Ishikawa (cell line): ENCODE measurements at regions not wholly inside any gene's neighbourhood (a gene's known extent, or its start where the extent isn't known, plus 50 kb on each side); places are given as distances from the start of the nearest gene placed in this dataset.

ENCODE experiments used
- CEBPB ChIP-seq: IDR thresholded peaks from 2 replicates; pipeline ENCODE4 v1.6.1; 2012
- CREB1 ChIP-seq: IDR thresholded peaks from 2 replicates; pipeline ENCODE4 v1.6.1; 2012; ENCODE audit warnings: low read depth
- EGR1 ChIP-seq: IDR thresholded peaks from 2 replicates; pipeline ENCODE4 v1.6.1; 2012
- EP300 ChIP-seq: IDR thresholded peaks from 2 replicates; pipeline ENCODE4 v1.6.1; 2012; ENCODE audit warnings: borderline replicate concordance
- FOXM1 ChIP-seq: IDR thresholded peaks from 2 replicates; pipeline ENCODE4 v1.6.1; 2012; ENCODE audit warnings: low read depth, borderline replicate concordance
- NFIC ChIP-seq: IDR thresholded peaks from 2 replicates; pipeline ENCODE4 v1.6.1; 2012
- RAD21 ChIP-seq: IDR thresholded peaks from 2 replicates; pipeline ENCODE4 v1.6.1; 2012; ENCODE audit warnings: low read depth
- TAF1 ChIP-seq: IDR thresholded peaks from 2 replicates; pipeline ENCODE4 v1.6.1; 2012; ENCODE audit warnings: low read depth, mild to moderate bottlenecking
- TCF12 ChIP-seq: IDR thresholded peaks from 2 replicates; pipeline ENCODE4 v1.6.1; 2012; ENCODE audit warnings: low read depth
- TEAD4 ChIP-seq: IDR thresholded peaks from 2 replicates; pipeline ENCODE4 v1.6.1; 2012
- USF1 ChIP-seq: IDR thresholded peaks from 2 replicates; pipeline ENCODE4 v1.6.1; 2012
- YY1 ChIP-seq: IDR thresholded peaks from 2 replicates; pipeline ENCODE4 v1.6.1; 2012; ENCODE audit warnings: low read depth
- ZBTB7A ChIP-seq: IDR thresholded peaks from 2 replicates; pipeline ENCODE4 v1.6.1; 2012; ENCODE audit warnings: low read depth
- TF ChIP-seq, protein P1 (sequence below): IDR thresholded peaks from 2 replicates; pipeline ENCODE4 v1.6.1; 2012
- TF ChIP-seq, protein P2 (sequence below): IDR thresholded peaks from 2 replicates; pipeline ENCODE4 v1.6.1; 2012; ENCODE audit warnings: low read depth, mild to moderate bottlenecking

GRCh38 chrX:40448793-40449192 lies 132.0 kb upstream of the ATP6AP2 start:
- TF ChIP-seq RAD21 (no peak), ZBTB7A (no peak), TCF12 (no peak), NFIC (no peak), USF1 (no peak), TAF1 (no peak), CREB1 (no peak), CEBPB (no peak), FOXM1 (no peak)
- TF ChIP-seq, protein P1, sequence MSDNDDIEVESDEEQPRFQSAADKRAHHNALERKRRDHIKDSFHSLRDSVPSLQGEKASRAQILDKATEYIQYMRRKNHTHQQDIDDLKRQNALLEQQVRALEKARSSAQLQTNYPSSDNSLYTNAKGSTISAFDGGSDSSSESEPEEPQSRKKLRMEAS, result no peak
- TF ChIP-seq, protein P2, sequence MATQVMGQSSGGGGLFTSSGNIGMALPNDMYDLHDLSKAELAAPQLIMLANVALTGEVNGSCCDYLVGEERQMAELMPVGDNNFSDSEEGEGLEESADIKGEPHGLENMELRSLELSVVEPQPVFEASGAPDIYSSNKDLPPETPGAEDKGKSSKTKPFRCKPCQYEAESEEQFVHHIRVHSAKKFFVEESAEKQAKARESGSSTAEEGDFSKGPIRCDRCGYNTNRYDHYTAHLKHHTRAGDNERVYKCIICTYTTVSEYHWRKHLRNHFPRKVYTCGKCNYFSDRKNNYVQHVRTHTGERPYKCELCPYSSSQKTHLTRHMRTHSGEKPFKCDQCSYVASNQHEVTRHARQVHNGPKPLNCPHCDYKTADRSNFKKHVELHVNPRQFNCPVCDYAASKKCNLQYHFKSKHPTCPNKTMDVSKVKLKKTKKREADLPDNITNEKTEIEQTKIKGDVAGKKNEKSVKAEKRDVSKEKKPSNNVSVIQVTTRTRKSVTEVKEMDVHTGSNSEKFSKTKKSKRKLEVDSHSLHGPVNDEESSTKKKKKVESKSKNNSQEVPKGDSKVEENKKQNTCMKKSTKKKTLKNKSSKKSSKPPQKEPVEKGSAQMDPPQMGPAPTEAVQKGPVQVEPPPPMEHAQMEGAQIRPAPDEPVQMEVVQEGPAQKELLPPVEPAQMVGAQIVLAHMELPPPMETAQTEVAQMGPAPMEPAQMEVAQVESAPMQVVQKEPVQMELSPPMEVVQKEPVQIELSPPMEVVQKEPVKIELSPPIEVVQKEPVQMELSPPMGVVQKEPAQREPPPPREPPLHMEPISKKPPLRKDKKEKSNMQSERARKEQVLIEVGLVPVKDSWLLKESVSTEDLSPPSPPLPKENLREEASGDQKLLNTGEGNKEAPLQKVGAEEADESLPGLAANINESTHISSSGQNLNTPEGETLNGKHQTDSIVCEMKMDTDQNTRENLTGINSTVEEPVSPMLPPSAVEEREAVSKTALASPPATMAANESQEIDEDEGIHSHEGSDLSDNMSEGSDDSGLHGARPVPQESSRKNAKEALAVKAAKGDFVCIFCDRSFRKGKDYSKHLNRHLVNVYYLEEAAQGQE, result no peak

DNA sequence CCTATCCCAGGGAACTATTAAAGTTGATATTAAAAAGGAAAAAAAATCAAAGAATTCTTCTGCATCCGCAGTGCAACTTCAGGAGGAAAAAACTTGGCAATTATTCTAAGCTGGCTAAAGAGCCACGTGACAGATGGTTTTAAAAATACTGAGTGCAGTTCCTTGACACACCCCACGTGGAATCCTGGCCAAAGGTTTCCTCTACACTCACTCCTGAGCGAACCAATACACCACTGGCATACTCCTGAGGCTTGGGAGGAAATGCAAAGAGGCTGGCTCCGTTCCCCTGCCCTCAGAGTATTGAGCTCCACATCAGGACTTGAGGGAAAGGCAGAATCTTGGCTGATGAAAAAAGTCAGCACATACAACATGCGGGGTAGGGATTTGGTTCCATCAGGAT lies 133.8 kb upstream of the ATP6AP2 start:
- TF ChIP-seq ZBTB7A (no peak), EP300 (no peak), FOXM1 (no peak), CEBPB (no peak), TEAD4 (no peak), EGR1 (no peak), TCF12 (no peak), TAF1 (no peak), RAD21 (no peak), CREB1 (no peak), USF1 (no peak), NFIC (no peak), YY1 (no peak)
- TF ChIP-seq, protein P2, result no peak
- TF ChIP-seq, protein P1, result no peak

DNA sequence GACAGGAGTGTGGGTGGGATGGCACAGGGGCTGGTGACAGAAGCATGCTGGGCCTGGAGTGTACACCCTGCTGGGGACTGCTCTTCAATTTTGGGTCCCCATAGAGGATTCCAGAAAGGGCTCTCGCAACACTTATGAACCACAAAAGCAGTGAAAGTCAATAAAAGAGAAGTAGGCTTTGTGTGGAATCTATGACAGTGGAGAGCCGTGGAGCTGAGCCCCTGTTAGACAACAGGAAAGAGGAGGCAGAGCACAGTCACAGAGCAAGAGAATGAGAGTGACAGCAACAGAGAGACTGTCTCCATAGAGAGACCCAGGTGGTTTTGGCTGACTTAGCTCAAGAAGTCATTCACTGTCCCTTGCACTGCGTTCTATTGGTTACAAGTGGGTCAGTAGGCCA lies 135.1 kb upstream of the ATP6AP2 start:
- TF ChIP-seq ZBTB7A, result no peak
- no peak for TF ChIP-seq EGR1
- no peak for TF ChIP-seq TAF1
- TF ChIP-seq EP300, result no peak
- TF ChIP-seq, protein P1, result no peak
- no peak for TF ChIP-seq CREB1
- TF ChIP-seq, protein P2, result no peak
- no peak for TF ChIP-seq FOXM1
- TF ChIP-seq CEBPB, result no peak
- TF ChIP-seq TEAD4, result no peak
- TF ChIP-seq YY1, result no peak
- no peak for TF ChIP-seq USF1
- TF ChIP-seq RAD21, result no peak
- no peak for TF ChIP-seq TCF12
- TF ChIP-seq NFIC, result no peak
